SK-MEL-5 (cell line): ENCODE measurements at regions not wholly inside any gene's neighbourhood (a gene's known extent, or its start where the extent isn't known, plus 50 kb on each side); places are given as distances from the start of the nearest gene placed in this dataset.
A peak's percentile ranks its signal among the peaks of the same experiment; 100 is the strongest.

Source experiments
- DNase-seq: peaks from one replicate; pipeline ENCODE4 v3.0.0-alpha.2; 2016; ENCODE audit warnings: low read depth, low spot score
- in situ Hi-C: cut with HindIII; loops from 2 replicates; pipeline ENCODE4 v1.10.0; 2016; ENCODE audit warnings: low sequenced_read_pairs, high pct_unique_total_duplicates, low pct_unique_long_range_greater_than_20kb

DNA sequence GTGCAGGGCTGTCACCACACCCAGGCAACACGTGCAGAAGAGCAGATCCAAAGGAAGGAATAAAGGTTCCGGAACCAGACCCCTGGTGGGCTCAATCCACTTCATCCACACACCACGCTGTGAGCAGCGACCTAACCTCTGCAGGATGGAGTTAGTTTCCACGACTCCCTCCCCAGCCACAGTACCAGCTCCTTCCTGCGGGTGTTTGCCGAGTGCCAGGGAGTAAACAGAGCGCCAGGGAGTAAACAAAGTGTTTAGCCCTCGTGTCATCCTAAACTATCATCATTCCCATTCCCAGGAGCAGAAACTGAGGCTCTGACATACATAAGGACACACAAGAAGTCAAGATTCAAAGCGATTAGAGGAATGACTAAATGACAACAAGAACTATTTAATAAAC lies 261.3 kb downstream of the MN1 start:
- DNase-seq, result no peak
- in situ Hi-C loops, result no loop called here

- in situ Hi-C loops, result no loop called here
- no peak for DNase-seq
These were observed 260.7 kb downstream of the MN1 start for GRCh38 chr22:27540656-27541396.

DNA sequence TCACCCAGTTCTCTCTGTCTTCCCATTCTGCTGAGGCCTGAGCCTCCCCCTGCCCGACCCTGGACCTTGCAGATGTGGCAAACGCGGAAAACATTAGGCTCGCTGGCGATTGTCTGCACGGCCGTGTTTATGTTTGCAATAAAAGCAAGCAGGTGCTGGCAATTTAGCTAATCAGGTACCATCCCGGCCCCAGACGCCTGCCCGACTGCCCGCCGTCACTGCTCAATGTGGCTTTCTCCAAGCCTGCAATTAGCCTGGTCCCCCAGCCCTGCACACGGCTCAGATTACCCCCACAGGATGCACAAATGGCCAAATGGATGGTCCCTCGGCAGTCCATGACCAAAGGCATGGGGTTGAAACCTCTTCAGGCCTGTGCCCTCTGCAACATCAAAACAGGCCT lies 259.7 kb downstream of the MN1 start:
- in situ Hi-C loops, result no loop called here
- no peak for DNase-seq

DNA sequence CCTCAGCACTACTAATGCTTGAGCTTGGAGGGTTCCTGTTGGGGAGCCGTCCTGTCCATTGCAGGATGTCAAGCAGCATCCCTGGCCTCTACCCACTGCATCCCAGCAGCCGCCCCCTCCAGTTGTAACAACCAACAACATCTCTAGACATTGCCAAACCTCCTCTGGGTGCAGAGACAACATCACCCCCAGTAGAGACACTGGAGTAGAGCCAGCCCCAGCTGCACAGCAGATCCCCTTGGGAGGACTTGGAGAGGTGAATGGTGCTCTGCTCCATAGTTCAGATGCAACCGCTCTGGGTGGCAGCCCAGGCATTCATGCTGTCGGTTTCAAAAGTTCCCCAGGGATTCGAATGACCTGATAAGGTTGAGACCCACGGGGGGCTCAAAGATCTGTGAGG lies 259.0 kb downstream of the MN1 start:
- DNase-seq, result no peak
- in situ Hi-C loops, result no loop called here

DNA sequence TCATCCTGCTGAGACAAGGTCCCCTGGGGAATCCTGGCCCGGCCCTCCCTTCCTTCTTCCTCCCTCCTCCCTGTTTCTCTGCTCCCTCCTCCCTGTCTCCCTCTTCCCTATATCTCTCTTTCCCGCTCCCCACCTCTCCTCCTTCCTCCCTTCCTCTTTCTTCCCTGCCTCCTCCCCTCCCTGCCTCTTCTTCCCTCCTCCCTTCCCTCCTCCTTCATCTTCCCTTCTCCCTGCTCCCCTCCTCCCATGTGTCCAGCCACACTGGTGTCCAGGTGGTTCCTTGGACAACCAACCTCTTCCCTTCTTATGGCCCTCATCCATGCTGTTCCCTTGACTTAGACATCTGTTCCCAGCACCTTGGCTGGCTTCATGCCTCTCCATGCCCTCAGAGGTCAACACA lies 258.1 kb downstream of the MN1 start:
- in situ Hi-C loops, result no loop called here
- no peak for DNase-seq

DNA sequence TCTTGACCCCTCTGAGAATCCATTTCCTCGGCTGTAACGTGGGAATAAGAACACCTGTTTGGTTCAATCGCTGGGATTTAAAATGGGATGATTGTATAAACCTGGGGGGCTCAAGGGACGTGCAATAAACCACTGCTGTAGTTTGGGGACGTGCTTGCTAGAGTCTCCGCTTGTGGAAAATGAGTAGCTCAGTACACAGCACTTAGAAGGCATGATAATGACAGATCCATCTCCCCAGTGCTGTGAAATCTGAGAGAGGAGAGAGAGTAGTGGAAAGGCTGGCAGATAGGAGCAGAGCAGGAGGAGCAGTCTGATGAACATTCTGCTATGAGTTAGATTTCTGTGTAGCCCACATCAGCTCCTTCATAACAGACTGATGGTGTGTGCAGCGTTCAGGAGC lies 256.5 kb downstream of the MN1 start:
- DNase-seq, result no peak
- in situ Hi-C loops, result no loop called here

DNA sequence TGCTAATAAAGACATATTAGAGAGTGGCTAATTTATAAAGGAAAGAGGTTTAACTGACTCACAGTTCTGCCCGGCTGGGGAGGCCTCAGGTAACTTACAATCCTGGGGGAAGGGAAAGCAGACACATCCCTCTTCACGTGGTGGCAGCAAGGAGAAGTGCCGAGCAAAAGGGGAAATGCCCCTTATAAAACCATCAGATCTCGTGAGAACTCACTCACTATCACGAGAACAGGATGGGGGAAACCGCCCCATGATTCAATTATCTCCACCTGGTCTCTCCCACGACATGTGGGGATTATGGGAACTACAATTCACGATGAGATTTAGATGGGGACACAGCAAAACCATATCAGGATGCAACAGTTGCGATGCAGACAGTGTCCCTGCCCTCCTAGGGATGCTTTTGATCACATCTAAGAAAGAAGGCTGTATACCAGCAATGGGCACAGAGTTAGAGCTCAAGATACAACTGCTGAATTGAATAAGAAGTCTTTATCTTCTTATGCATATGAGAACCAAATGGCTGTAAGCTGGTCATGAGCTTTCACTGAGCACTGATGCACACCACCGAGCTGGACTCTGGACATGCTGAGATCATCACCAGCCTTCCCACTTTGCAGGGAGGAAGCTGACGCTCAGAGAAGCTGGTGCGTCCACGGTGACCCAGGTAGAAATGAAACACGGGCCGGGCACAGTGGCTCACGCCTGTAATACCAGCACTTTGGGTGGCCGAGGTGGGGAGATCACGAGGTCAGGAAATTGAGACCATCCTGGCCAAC lies 255.2 kb downstream of the MN1 start:
- DNase-seq, result peak; percentile 31
- in situ Hi-C loops, result no loop called here

DNA sequence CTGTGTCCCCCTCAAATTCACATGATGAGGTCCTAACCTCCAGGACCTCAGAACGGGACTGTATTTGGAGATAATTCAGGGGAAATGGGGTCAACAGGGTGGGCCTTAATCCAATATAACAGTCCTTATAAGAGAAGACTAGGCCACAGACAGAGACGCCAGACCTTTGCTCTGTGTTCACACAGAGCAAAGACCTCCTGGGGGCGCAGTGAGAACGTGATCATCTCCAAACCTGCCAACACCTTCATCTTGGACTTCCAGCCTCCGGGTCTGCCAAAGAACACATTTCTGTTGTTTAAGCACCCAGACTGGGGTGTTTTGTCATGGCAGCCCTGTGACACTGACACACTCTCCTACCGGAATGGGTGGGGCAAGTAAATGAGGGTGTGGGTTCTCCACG lies 250.2 kb downstream of the MN1 start:
- in situ Hi-C loops, result no loop called here
- peak; percentile 15 for DNase-seq

- in situ Hi-C loops, result no loop called here
- no peak for DNase-seq
These were observed 249.4 kb downstream of the MN1 start for GRCh38 chr22:27552176-27552575.

DNA sequence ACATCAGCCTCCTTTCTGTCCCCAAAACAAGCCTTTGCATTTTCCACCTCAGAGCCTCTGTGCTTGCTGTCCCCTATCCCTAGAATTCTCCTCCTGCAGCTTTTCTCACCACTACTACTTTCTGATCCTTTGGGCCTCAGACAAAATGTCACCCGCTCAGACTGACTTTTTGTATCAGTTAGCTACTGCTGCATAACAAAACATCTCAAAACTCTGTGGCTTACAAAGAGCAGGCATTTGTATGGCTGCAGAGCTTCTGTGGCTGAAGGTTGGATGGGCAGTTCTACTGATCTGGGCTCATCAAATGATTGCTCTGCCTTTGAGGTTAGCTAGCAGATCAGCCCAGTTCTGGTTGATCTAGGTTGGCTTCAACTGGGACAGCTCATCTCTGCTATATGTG lies 248.7 kb downstream of the MN1 start:
- in situ Hi-C loops, result no loop called here
- no peak for DNase-seq

- in situ Hi-C loops, result no loop called here
- no peak for DNase-seq
These were observed 247.3 kb downstream of the MN1 start for GRCh38 chr22:27554106-27554811.

- in situ Hi-C loops, result no loop called here
- DNase-seq, result no peak
These were observed 246.6 kb downstream of the MN1 start for GRCh38 chr22:27554841-27555456.

DNA sequence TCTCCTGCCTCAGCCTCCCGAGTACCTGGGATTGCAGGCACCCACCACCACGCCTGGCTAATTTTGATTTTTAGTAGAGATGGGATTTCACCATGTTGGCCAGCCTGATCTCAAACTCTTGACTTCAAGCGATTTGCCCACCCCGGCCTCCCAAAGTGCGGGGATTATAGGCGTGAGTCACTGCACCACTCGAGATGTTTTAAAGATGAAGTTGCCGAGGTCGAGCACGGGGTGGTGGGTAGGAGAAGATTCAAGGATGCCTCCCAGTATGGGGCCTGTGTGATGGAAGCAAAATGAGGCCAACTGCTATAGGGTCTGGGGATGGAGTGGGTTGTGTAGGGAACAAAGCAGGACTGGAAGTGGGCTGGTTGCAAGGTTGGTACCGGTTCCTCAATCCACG lies 245.2 kb downstream of the MN1 start:
- DNase-seq, result no peak
- in situ Hi-C loops, result no loop called here

GRCh38 chr22:27557286-27558008 lies 244.1 kb downstream of the MN1 start:
- no peak for DNase-seq
- in situ Hi-C loops, result no loop called here

GRCh38 chr22:27558658-27559371 lies 242.7 kb downstream of the MN1 start:
- DNase-seq, result no peak
- in situ Hi-C loops, result no loop called here

GRCh38 chr22:27560781-27561180 lies 240.8 kb downstream of the MN1 start:
- no peak for DNase-seq
- in situ Hi-C loops, result no loop called here

- in situ Hi-C loops, result no loop called here
- DNase-seq, result no peak
These were observed 240.2 kb downstream of the MN1 start for GRCh38 chr22:27561286-27561904.
